GM23338 (cell line): ENCODE measurements at regions not wholly inside any gene's neighbourhood (a gene's known extent, or its start where the extent isn't known, plus 50 kb on each side); places are given as distances from the start of the nearest gene placed in this dataset.

ENCODE experiments used
- ATAC-seq: fragments of 200-7000 bp; cut with Tn5 transposase; 3 replicates; pipeline ENCODE4 v1.9.1; 2020
- DNase-seq: peaks from one replicate; pipeline ENCODE4 v3.0.0-alpha.2; 2015; ENCODE audit warnings: low spot score
- H2AFZ ChIP-seq: fragments of 200-600 bp; sonication (generic); 2 replicates; pipeline ENCODE4 v1.8.0; 2016; ENCODE audit warnings: antibody characterized with exemption, mild to moderate bottlenecking, moderate library complexity
- H3F3A ChIP-seq: fragments of 200-600 bp; sonication (generic); replicated peaks from 2 replicates; pipeline ENCODE4 v1.8.0; 2017; ENCODE audit warnings: antibody characterized with exemption, mixed run types, low read depth
- H3K27ac ChIP-seq: fragments of 200-600 bp; sonication (generic); 2 replicates; pipeline ENCODE4 v1.6.1; 2016; ENCODE audit warnings: low read depth
- H3K27me3 ChIP-seq: fragments of 200-600 bp; sonication (generic); 2 replicates; pipeline ENCODE4 v1.8.0; 2016; ENCODE audit warnings: mild to moderate bottlenecking, mixed run types, moderate library complexity; ENCODE audit not compliant: insufficient read depth
- H3K36me3 ChIP-seq: fragments of 200-600 bp; sonication (generic); 2 replicates; pipeline ENCODE4 v1.8.0; 2016; ENCODE audit warnings: mild to moderate bottlenecking; ENCODE audit not compliant: insufficient read depth
- H3K4me1 ChIP-seq: fragments of 200-600 bp; sonication (generic); 2 replicates; pipeline ENCODE4 v1.8.0; 2016; ENCODE audit warnings: mild to moderate bottlenecking, moderate library complexity; ENCODE audit not compliant: insufficient read depth
- H3K4me2 ChIP-seq: fragments of 200-600 bp; sonication (generic); 2 replicates; pipeline ENCODE4 v1.7.1; 2017; ENCODE audit warnings: mixed run types
- H3K4me3 ChIP-seq: fragments of 200-600 bp; sonication (generic); 2 replicates; pipeline ENCODE4 v1.6.1; 2016; ENCODE audit warnings: mixed run types
- H3K79me2 ChIP-seq: fragments of 200-600 bp; sonication (generic); replicated peaks from 2 replicates; pipeline ENCODE4 v1.8.0; 2017; ENCODE audit warnings: mild to moderate bottlenecking; ENCODE audit not compliant: insufficient read depth
- H3K9me2 ChIP-seq: fragments of 200-600 bp; sonication (generic); 2 replicates; pipeline ENCODE4 v1.8.0; 2017; ENCODE audit not compliant: insufficient read depth
- H4K20me1 ChIP-seq: fragments of 200-600 bp; sonication (generic); replicated peaks from 2 replicates; pipeline ENCODE4 v1.8.0; 2017; ENCODE audit warnings: mild to moderate bottlenecking; ENCODE audit not compliant: insufficient read depth
- H3K27ac Mint-ChIP-seq: 2 replicates; pipeline ENCODE4 v1.8.0; 2020; ENCODE audit warnings: inconsistent platforms, mild to moderate bottlenecking, moderate library complexity, mixed read lengths
- H3K27me3 Mint-ChIP-seq: 3 replicates; pipeline ENCODE4 v1.8.0; 2022; ENCODE audit warnings: low read depth, mild to moderate bottlenecking, moderate library complexity, mixed read lengths, inconsistent platforms; ENCODE audit not compliant: insufficient read depth, poor library complexity
- H3K36me3 Mint-ChIP-seq: 3 replicates; pipeline ENCODE4 v1.8.0; 2021; ENCODE audit warnings: low read depth, mild to moderate bottlenecking, inconsistent platforms, moderate library complexity, mixed read lengths
- H3K4me1 Mint-ChIP-seq: 3 replicates; pipeline ENCODE4 v1.8.0; 2020; ENCODE audit warnings: mild to moderate bottlenecking, inconsistent platforms, mixed read lengths
- H3K4me3 Mint-ChIP-seq: 3 replicates; pipeline ENCODE4 v1.8.0; 2021; ENCODE audit warnings: moderate library complexity, mild to moderate bottlenecking, inconsistent platforms, mixed read lengths
- H3K9me3 Mint-ChIP-seq: 3 replicates; pipeline ENCODE4 v1.8.0; 2020; ENCODE audit warnings: moderate library complexity, mild to moderate bottlenecking, inconsistent platforms, mixed read lengths
- CREB1 ChIP-seq: fragments of 250-450 bp; sonication (Bioruptor Pico); IDR thresholded peaks from 2 replicates; pipeline ENCODE4 v1.5.0; 2020; ENCODE audit warnings: low read depth, mild to moderate bottlenecking, moderate library complexity
- EZH2 ChIP-seq: fragments of 200-600 bp; sonication (generic); IDR thresholded peaks from one replicate; pipeline ENCODE4 v1.8.0; 2017; ENCODE audit warnings: antibody characterized with exemption, mild to moderate bottlenecking, low read depth; ENCODE audit not compliant: unreplicated experiment
- EZH2phosphoT487 ChIP-seq: fragments of 200-600 bp; sonication (generic); IDR thresholded peaks from one replicate; pipeline ENCODE4 v1.8.1; 2018; ENCODE audit warnings: antibody characterized with exemption; ENCODE audit not compliant: unreplicated experiment
- JUNB ChIP-seq: IDR thresholded peaks from one replicate; pipeline ENCODE4 v1.6.1; 2016; ENCODE audit warnings: antibody characterized with exemption; ENCODE audit not compliant: unreplicated experiment
- NANOG ChIP-seq: IDR thresholded peaks from 2 replicates; pipeline ENCODE4 v1.6.1; 2016; ENCODE audit warnings: antibody characterized with exemption, borderline replicate concordance
- POLR2AphosphoS5 ChIP-seq: IDR thresholded peaks from 2 replicates; pipeline ENCODE4 v1.6.1; 2016; ENCODE audit warnings: antibody characterized with exemption, low read depth
- STAT1 ChIP-seq: IDR thresholded peaks from one replicate; pipeline ENCODE4 v1.6.1; 2016; ENCODE audit warnings: antibody characterized with exemption; ENCODE audit not compliant: unreplicated experiment
- ZNF114 ChIP-seq: fragments of 250-450 bp; sonication (Bioruptor Pico); IDR thresholded peaks from 2 replicates; pipeline ENCODE4 v1.5.0; 2020; ENCODE audit warnings: mild to moderate bottlenecking, moderate library complexity
- ZNF331 ChIP-seq: fragments of 250-450 bp; sonication (Bioruptor Pico); IDR thresholded peaks from 2 replicates; pipeline ENCODE4 v1.5.0; 2020; ENCODE audit warnings: low read depth, mild to moderate bottlenecking, moderate library complexity
- TF ChIP-seq, protein P1 (sequence below): IDR thresholded peaks from one replicate; pipeline ENCODE4 v1.6.1; 2018; ENCODE audit warnings: antibody characterized with exemption; ENCODE audit not compliant: unreplicated experiment
- TF ChIP-seq, protein P2 (sequence below), 2 experiments: fragments of 200-600 bp in 1 of 2; sonication (generic) in 1 of 2; conservative IDR thresholded peaks; 2 replicates each; pipeline versions ENCODE4 v1.5.1 to v1.6.1; 2016 to 2017; ENCODE audit warnings: antibody characterized with exemption in 2 of 2, low read depth in 2 of 2, mild to moderate bottlenecking in 2 of 2, moderate library complexity in 1 of 2
- TF ChIP-seq, protein P3 (sequence below): IDR thresholded peaks from 2 replicates; pipeline ENCODE4 v1.6.1; 2016; ENCODE audit warnings: antibody characterized with exemption
- TF ChIP-seq, protein P4 (sequence below): fragments of 250-450 bp; sonication (Bioruptor Pico); IDR thresholded peaks from 2 replicates; pipeline ENCODE4 v1.5.0; 2020; ENCODE audit warnings: mild to moderate bottlenecking, moderate library complexity

DNA sequence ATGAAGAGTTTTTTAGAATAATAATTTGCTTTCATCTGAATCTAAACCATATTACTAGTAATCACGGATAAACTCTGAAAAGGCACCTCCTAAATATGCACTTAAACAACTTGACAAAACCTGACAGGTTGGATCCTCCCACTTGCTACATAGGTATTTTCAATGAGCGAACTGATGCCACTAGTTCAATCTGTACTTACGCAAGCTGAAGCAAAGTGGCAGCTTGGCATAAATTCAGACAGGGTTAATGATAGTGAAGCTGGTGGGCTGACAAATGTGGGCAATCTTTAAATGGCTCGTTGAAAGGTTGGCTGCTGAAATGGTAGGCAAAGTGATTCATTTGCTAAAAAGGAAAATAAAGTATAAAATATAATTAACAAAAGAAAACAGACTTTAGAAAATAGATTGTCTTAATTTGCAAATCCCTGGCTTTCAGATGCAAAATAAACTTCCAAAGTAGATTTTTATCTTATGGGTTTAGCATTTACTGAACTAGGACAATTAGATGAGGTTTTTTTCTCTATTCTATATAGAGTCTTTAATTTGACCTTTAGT is 1713.5 kb upstream of the SLC39A10 start:
- no peaks in the 10 kb centered on the region for H3K9me3 Mint-ChIP-seq
- H3K27ac Mint-ChIP-seq, result no peak overlapping the region
- Histone ChIP-seq H3F3A (no peaks in the 10 kb centered on the region), H3K9me2 (no peaks in the 10 kb centered on the region), H2AFZ (no peak overlapping the region), H3K27me3 (no peaks in the 10 kb centered on the region), H3K36me3 (no peaks in the 10 kb centered on the region), H3K4me2 (0 out of 2 replicates have a peak overlapping the region, but pooled peaks have one; percentile 22), H3K4me3 (no peak overlapping the region), H4K20me1 (no peaks in the 10 kb centered on the region), H3K27ac (no peak overlapping the region), H3K4me1 (peaks cover 17% of the 10 kb centered on the region), H3K79me2 (no peaks in the 10 kb centered on the region)
- ATAC-seq, result no peak
- no peaks in the 10 kb centered on the region for H3K36me3 Mint-ChIP-seq
- TF ChIP-seq, protein P1, sequence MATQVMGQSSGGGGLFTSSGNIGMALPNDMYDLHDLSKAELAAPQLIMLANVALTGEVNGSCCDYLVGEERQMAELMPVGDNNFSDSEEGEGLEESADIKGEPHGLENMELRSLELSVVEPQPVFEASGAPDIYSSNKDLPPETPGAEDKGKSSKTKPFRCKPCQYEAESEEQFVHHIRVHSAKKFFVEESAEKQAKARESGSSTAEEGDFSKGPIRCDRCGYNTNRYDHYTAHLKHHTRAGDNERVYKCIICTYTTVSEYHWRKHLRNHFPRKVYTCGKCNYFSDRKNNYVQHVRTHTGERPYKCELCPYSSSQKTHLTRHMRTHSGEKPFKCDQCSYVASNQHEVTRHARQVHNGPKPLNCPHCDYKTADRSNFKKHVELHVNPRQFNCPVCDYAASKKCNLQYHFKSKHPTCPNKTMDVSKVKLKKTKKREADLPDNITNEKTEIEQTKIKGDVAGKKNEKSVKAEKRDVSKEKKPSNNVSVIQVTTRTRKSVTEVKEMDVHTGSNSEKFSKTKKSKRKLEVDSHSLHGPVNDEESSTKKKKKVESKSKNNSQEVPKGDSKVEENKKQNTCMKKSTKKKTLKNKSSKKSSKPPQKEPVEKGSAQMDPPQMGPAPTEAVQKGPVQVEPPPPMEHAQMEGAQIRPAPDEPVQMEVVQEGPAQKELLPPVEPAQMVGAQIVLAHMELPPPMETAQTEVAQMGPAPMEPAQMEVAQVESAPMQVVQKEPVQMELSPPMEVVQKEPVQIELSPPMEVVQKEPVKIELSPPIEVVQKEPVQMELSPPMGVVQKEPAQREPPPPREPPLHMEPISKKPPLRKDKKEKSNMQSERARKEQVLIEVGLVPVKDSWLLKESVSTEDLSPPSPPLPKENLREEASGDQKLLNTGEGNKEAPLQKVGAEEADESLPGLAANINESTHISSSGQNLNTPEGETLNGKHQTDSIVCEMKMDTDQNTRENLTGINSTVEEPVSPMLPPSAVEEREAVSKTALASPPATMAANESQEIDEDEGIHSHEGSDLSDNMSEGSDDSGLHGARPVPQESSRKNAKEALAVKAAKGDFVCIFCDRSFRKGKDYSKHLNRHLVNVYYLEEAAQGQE, result no peak
- TF ChIP-seq CREB1, result no peak
- no peak for TF ChIP-seq NANOG
- TF ChIP-seq ZNF114 (CRISPR knock-in tag), result no peak
- TF ChIP-seq, protein P2, sequence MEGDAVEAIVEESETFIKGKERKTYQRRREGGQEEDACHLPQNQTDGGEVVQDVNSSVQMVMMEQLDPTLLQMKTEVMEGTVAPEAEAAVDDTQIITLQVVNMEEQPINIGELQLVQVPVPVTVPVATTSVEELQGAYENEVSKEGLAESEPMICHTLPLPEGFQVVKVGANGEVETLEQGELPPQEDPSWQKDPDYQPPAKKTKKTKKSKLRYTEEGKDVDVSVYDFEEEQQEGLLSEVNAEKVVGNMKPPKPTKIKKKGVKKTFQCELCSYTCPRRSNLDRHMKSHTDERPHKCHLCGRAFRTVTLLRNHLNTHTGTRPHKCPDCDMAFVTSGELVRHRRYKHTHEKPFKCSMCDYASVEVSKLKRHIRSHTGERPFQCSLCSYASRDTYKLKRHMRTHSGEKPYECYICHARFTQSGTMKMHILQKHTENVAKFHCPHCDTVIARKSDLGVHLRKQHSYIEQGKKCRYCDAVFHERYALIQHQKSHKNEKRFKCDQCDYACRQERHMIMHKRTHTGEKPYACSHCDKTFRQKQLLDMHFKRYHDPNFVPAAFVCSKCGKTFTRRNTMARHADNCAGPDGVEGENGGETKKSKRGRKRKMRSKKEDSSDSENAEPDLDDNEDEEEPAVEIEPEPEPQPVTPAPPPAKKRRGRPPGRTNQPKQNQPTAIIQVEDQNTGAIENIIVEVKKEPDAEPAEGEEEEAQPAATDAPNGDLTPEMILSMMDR (conservative IDR thresholded peaks at IDR 0.05; ENCODE audit: low read depth in 2 of 2), result no peak
- TF ChIP-seq, protein P3, sequence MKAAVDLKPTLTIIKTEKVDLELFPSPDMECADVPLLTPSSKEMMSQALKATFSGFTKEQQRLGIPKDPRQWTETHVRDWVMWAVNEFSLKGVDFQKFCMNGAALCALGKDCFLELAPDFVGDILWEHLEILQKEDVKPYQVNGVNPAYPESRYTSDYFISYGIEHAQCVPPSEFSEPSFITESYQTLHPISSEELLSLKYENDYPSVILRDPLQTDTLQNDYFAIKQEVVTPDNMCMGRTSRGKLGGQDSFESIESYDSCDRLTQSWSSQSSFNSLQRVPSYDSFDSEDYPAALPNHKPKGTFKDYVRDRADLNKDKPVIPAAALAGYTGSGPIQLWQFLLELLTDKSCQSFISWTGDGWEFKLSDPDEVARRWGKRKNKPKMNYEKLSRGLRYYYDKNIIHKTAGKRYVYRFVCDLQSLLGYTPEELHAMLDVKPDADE, result no peak
- TF ChIP-seq EZH2, result no peak
- no peak for TF ChIP-seq POLR2AphosphoS5
- TF ChIP-seq ZNF331 (CRISPR knock-in tag), result no peak
- TF ChIP-seq, protein P4, sequence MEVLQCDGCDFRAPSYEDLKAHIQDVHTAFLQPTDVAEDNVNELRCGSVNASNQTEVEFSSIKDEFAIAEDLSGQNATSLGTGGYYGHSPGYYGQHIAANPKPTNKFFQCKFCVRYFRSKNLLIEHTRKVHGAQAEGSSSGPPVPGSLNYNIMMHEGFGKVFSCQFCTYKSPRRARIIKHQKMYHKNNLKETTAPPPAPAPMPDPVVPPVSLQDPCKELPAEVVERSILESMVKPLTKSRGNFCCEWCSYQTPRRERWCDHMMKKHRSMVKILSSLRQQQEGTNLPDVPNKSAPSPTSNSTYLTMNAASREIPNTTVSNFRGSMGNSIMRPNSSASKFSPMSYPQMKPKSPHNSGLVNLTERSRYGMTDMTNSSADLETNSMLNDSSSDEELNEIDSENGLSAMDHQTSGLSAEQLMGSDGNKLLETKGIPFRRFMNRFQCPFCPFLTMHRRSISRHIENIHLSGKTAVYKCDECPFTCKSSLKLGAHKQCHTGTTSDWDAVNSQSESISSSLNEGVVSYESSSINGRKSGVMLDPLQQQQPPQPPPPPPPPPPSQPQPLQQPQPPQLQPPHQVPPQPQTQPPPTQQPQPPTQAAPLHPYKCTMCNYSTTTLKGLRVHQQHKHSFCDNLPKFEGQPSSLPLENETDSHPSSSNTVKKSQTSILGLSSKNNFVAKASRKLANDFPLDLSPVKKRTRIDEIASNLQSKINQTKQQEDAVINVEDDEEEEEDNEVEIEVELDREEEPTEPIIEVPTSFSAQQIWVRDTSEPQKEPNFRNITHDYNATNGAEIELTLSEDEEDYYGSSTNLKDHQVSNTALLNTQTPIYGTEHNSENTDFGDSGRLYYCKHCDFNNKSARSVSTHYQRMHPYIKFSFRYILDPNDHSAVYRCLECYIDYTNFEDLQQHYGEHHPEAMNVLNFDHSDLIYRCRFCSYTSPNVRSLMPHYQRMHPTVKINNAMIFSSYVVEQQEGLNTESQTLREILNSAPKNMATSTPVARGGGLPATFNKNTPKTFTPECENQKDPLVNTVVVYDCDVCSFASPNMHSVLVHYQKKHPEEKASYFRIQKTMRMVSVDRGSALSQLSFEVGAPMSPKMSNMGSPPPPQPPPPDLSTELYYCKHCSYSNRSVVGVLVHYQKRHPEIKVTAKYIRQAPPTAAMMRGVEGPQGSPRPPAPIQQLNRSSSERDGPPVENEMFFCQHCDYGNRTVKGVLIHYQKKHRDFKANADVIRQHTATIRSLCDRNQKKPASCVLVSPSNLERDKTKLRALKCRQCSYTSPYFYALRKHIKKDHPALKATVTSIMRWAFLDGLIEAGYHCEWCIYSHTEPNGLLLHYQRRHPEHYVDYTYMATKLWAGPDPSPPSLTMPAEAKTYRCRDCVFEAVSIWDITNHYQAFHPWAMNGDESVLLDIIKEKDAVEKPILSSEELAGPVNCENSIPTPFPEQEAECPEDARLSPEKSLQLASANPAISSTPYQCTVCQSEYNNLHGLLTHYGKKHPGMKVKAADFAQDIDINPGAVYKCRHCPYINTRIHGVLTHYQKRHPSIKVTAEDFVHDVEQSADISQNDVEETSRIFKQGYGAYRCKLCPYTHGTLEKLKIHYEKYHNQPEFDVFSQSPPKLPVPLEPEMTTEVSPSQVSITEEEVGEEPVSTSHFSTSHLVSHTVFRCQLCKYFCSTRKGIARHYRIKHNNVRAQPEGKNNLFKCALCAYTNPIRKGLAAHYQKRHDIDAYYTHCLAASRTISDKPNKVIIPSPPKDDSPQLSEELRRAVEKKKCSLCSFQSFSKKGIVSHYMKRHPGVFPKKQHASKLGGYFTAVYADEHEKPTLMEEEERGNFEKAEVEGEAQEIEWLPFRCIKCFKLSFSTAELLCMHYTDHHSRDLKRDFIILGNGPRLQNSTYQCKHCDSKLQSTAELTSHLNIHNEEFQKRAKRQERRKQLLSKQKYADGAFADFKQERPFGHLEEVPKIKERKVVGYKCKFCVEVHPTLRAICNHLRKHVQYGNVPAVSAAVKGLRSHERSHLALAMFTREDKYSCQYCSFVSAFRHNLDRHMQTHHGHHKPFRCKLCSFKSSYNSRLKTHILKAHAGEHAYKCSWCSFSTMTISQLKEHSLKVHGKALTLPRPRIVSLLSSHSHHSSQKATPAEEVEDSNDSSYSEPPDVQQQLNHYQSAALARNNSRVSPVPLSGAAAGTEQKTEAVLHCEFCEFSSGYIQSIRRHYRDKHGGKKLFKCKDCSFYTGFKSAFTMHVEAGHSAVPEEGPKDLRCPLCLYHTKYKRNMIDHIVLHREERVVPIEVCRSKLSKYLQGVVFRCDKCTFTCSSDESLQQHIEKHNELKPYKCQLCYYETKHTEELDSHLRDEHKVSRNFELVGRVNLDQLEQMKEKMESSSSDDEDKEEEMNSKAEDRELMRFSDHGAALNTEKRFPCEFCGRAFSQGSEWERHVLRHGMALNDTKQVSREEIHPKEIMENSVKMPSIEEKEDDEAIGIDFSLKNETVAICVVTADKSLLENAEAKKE (CRISPR knock-in tag), result no peak
- TF ChIP-seq STAT1, result no peak
- TF ChIP-seq EZH2phosphoT487, result no peak
- no peak for TF ChIP-seq JUNB
- H3K4me3 Mint-ChIP-seq, result no peak overlapping the region
- DNase-seq, result no peak
- peaks cover 1% of the 10 kb centered on the region for H3K27me3 Mint-ChIP-seq
- H3K4me1 Mint-ChIP-seq, result peaks cover 12% of the 10 kb centered on the region
